Natural killer cell (primary cell): ENCODE measurements at regions not wholly inside any gene's neighbourhood (a gene's known extent, or its start where the extent isn't known, plus 50 kb on each side); places are given as distances from the start of the nearest gene placed in this dataset.
"Not testable (repeated sequence)": the region's sequence is repeated elsewhere in the genome, so short reads cannot be mapped to it uniquely, and the experiment has no call there.

Experiments
- ATAC-seq, 3 donors: fragments of 150-1000 bp in 2 of 3; fragments of 200-7000 bp in 1 of 3; cut with Tn5 transposase; 1 replicate in 1 of 3; 2 replicates in 2 of 3; pipeline ENCODE4 v1.10.0; 2021; ENCODE audit warnings: mild to moderate bottlenecking in 2 of 3, moderate library complexity in 2 of 3
- DNase-seq, 2 donors: peaks; one replicate each; pipeline versions ENCODE4 v3.0.0 to v3.0.0-alpha.2; 2013 to 2021; ENCODE audit warnings: mixed read lengths in 1 of 2
- H3K27ac ChIP-seq: one replicate; pipeline ENCODE4 v1.5.1; 2013; ENCODE audit warnings: mild to moderate bottlenecking, low read length
- H3K27me3 ChIP-seq: one replicate; pipeline ENCODE4 v1.6.1; 2013; ENCODE audit warnings: low read length; ENCODE audit not compliant: control insufficient read depth, insufficient read depth
- H3K36me3 ChIP-seq: one replicate; pipeline ENCODE4 v1.6.1; 2013; ENCODE audit warnings: low read length; ENCODE audit not compliant: control insufficient read depth, insufficient read depth
- H3K4me1 ChIP-seq: one replicate; pipeline ENCODE4 v1.6.1; 2013; ENCODE audit warnings: low read length; ENCODE audit not compliant: control insufficient read depth, insufficient read depth
- H3K4me3 ChIP-seq: one replicate; pipeline ENCODE4 v1.5.1; 2013; ENCODE audit warnings: low read length
- H3K9me3 ChIP-seq: one replicate; pipeline ENCODE4 v1.6.1; 2013; ENCODE audit warnings: low read length; ENCODE audit not compliant: control insufficient read depth, insufficient read depth
- H3K27ac Mint-ChIP-seq, 2 donors: one replicate each; pipeline ENCODE4 v1.8.0; 2022; ENCODE audit warnings: mild to moderate bottlenecking in 2 of 2, mixed read lengths in 2 of 2, moderate library complexity in 1 of 2
- H3K27me3 Mint-ChIP-seq, 2 donors: one replicate each; pipeline ENCODE4 v1.8.0; 2022; ENCODE audit warnings: low read depth in 2 of 2, mixed read lengths in 2 of 2
- H3K36me3 Mint-ChIP-seq: one replicate; pipeline ENCODE4 v1.8.0; 2022; ENCODE audit warnings: mixed read lengths
- H3K4me1 Mint-ChIP-seq, 2 donors: one replicate each; pipeline ENCODE4 v1.8.0; 2022; ENCODE audit warnings: mixed read lengths in 2 of 2
- H3K4me3 Mint-ChIP-seq: one replicate; pipeline ENCODE4 v1.8.0; 2022; ENCODE audit warnings: mild to moderate bottlenecking, moderate library complexity, mixed read lengths
- H3K9me3 Mint-ChIP-seq, 2 donors: one replicate each; pipeline ENCODE4 v1.8.0; 2022; ENCODE audit warnings: mixed read lengths in 2 of 2
- CTCF ChIP-seq: fragments of 200-600 bp; IDR thresholded peaks from one replicate; pipeline ENCODE4 v1.8.0; 2022; ENCODE audit warnings: antibody characterized with exemption
- WGBS: methylation state at CpG from one replicate; pipeline ENCODE4 v1.1.7; 2013; ENCODE audit warnings: missing lambda C conversion rate; ENCODE audit not compliant: insufficient coverage; 5-methylcytosine and 5-hydroxymethylcytosine counted together
- intact Hi-C: fragments of 100-400 bp; cut with micrococcal nuclease; formaldehyde crosslinking; loops from one replicate; pipeline ENCODE4 v1.14.2; 2022

GRCh38 chr9:101832486-101832885 lies 94.0 kb upstream of the GRIN3A start:
- Mint-ChIP-seq H3K27me3 (no peaks in the 10 kb centered on the region), H3K36me3 (no peaks in the 10 kb centered on the region), H3K4me3 (no peak overlapping the region), H3K27ac (no peak overlapping the region), H3K4me1 (no peaks in the 10 kb centered on the region), H3K9me3 (peaks cover 6 to 12% of the 10 kb centered on the region in 2 donors)
- intact Hi-C loops = no loop called here
- H3K36me3 ChIP-seq = no peaks in the 10 kb centered on the region
- ATAC-seq = no peak
- no peak overlapping the region for H3K27ac ChIP-seq
- no peaks in the 10 kb centered on the region for H3K27me3 ChIP-seq
- H3K9me3 ChIP-seq = no peaks in the 10 kb centered on the region
- no peak for DNase-seq
- no peak overlapping the region for H3K4me3 ChIP-seq
- TF ChIP-seq CTCF = no peak
- no peaks in the 10 kb centered on the region for H3K4me1 ChIP-seq

- intact Hi-C loops = not testable (repeated sequence)
- H3K9me3 Mint-ChIP-seq = peaks cover 16 to 22% of the 10 kb centered on the region in 2 donors
Observed at GRCh38 chr9:101821450-101821849, 83.0 kb upstream of the GRIN3A start.

GRCh38 chr9:101820983-101821382 lies 82.5 kb upstream of the GRIN3A start:
- H3K4me3 ChIP-seq, H3K9me3 ChIP-seq, H3K36me3 Mint-ChIP-seq, intact Hi-C loops, H3K4me1 Mint-ChIP-seq, H3K27ac ChIP-seq, H3K27me3 ChIP-seq, ATAC-seq, H3K27ac Mint-ChIP-seq, H3K36me3 ChIP-seq, H3K4me1 ChIP-seq, H3K27me3 Mint-ChIP-seq, H3K4me3 Mint-ChIP-seq, DNase-seq: not testable (repeated sequence)
- H3K9me3 Mint-ChIP-seq = peaks cover 16 to 22% of the 10 kb centered on the region in 2 donors

More at GRCh38 chr9:101821450-101821849, 83.0 kb upstream of the GRIN3A start:
- not testable (repeated sequence) for H3K4me3 Mint-ChIP-seq, H3K27ac Mint-ChIP-seq, H3K9me3 ChIP-seq, H3K36me3 ChIP-seq, DNase-seq, H3K4me1 Mint-ChIP-seq, ATAC-seq, H3K4me3 ChIP-seq, H3K27me3 Mint-ChIP-seq, H3K36me3 Mint-ChIP-seq, H3K4me1 ChIP-seq, H3K27me3 ChIP-seq, H3K27ac ChIP-seq
- WGBS = 80% methylated on average over 1 of the region's 1 CpG

GRCh38 chr9:101814064-101814463 lies 75.6 kb upstream of the GRIN3A start:
- H3K9me3 Mint-ChIP-seq = peaks cover 14 to 19% of the 10 kb centered on the region in 2 donors
- no peak overlapping the region for H3K27ac Mint-ChIP-seq
- Histone ChIP-seq H3K4me3 (no peak overlapping the region), H3K4me1 (no peaks in the 10 kb centered on the region), H3K27ac (no peak overlapping the region), H3K27me3 (no peaks in the 10 kb centered on the region), H3K36me3 (no peaks in the 10 kb centered on the region), H3K9me3 (no peaks in the 10 kb centered on the region)
- H3K4me3 Mint-ChIP-seq = no peak overlapping the region
- ATAC-seq (no peak), DNase-seq (no peak)
- intact Hi-C loops = no loop called here
- no peaks in the 10 kb centered on the region for H3K36me3 Mint-ChIP-seq
- no CpG with 5 or more reads among the region's 1 CpG for WGBS
- no peaks in the 10 kb centered on the region for H3K27me3 Mint-ChIP-seq
- TF ChIP-seq CTCF = no peak
- no peaks in the 10 kb centered on the region for H3K4me1 Mint-ChIP-seq

- H3K4me1 Mint-ChIP-seq, H3K36me3 Mint-ChIP-seq, H3K27ac ChIP-seq, H3K36me3 ChIP-seq, ATAC-seq, H3K27me3 ChIP-seq, H3K4me1 ChIP-seq, H3K9me3 ChIP-seq, H3K27ac Mint-ChIP-seq, H3K4me3 Mint-ChIP-seq, H3K4me3 ChIP-seq, intact Hi-C loops, DNase-seq, H3K27me3 Mint-ChIP-seq: not testable (repeated sequence)
- 81% methylated on average over 4 of the region's 4 CpGs for WGBS
- peaks cover 11 to 13% of the 10 kb centered on the region in 2 donors for H3K9me3 Mint-ChIP-seq
Observed at GRCh38 chr9:101807879-101808278, 69.4 kb upstream of the GRIN3A start.
